Heart left ventricle (tissue), 13 donors: ENCODE measurements at regions not wholly inside any gene's neighbourhood (a gene's known extent, or its start where the extent isn't known, plus 50 kb on each side); places are given as distances from the start of the nearest gene placed in this dataset.

Experiments used
- POLR2A ChIP-seq, 2 donors: fragments of 450-650 bp; IDR thresholded peaks; one replicate each; pipeline ENCODE4 v1.6.1; 2017; ENCODE audit warnings: antibody characterized with exemption in 2 of 2, mild to moderate bottlenecking in 2 of 2, moderate library complexity in 2 of 2
- TF ChIP-seq, protein P1 (sequence below), 12 donors: fragments of 200-600 bp; sonication (generic) in 4 of 12; IDR thresholded peaks; one replicate each; pipeline versions ENCODE4 v1.5.0 to v1.8.0; 2018 to 2022; ENCODE audit warnings: antibody characterized with exemption in 12 of 12, mild to moderate bottlenecking in 5 of 12
- donor health status: ischemic (EF 13 %, LVEDD 7.1; RV severe dilation, severe dysfunction).
- donor health status: DM: no; HTN: yes; CAD: no.
- donor health status: DM: no; HTN: no; CAD: no.
- donor health status: ischemic (EF 25% LVEDD 6.9; RV normal size, moderate dysfunction).
- donor health status: ischemic (EF 25% LVEDD 5.7; RV mildly dilated, moderate dysfunction).
- donor health status: ischemic (EF 35%, LVEDD 5.7; RV mildly dilated, moderate dysfunction).
- donor health status: nonischemic (EF 11% LVEDD 7.7; RV severe dilation, severe dysfunction).
- donor health status: DM: yes; HTN: yes; CAD: no.
- donor health status: PGD.
- donor health status: ischemic (EF 29% LVEDD 5.4; RV normal size, mild dysfunction).
- donor health status: nonischemic (EF 23%, LVEDD 6.1; RV moderate dilation, normal function).

DNA sequence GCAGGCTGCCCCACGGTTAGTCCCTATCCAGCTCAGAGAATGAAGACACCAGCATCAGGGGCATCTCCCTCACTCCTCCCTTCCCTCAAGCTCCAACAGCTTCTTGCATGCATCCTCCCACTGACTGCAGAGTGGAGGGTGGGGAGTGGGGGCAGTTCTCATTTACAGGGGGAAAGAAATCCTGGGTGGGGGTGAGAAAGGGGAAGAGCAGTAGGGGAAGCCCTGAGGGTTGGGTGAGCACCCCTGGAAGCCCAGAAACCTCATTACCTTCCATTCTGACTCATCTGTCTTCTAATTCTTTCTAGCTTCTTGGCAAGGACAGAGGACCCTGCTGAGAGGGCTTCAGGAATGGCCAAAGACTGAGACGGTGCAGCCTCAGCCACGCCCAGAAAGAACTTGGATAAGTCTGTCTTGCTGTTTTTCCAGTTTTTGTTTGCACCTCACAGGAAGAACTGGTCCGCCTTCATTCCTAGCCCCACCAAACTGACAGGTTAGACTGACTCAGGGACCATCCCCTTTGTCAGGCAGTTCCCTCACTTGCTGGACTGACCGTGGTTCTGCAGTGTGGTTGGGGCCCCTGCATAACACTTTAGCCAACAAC, 52.5 kb upstream of the WSB1 start:
- TF ChIP-seq POLR2A (IDR thresholded peaks at IDR 0.05) = no peak
- TF ChIP-seq, protein P1, sequence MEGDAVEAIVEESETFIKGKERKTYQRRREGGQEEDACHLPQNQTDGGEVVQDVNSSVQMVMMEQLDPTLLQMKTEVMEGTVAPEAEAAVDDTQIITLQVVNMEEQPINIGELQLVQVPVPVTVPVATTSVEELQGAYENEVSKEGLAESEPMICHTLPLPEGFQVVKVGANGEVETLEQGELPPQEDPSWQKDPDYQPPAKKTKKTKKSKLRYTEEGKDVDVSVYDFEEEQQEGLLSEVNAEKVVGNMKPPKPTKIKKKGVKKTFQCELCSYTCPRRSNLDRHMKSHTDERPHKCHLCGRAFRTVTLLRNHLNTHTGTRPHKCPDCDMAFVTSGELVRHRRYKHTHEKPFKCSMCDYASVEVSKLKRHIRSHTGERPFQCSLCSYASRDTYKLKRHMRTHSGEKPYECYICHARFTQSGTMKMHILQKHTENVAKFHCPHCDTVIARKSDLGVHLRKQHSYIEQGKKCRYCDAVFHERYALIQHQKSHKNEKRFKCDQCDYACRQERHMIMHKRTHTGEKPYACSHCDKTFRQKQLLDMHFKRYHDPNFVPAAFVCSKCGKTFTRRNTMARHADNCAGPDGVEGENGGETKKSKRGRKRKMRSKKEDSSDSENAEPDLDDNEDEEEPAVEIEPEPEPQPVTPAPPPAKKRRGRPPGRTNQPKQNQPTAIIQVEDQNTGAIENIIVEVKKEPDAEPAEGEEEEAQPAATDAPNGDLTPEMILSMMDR (IDR thresholded peaks at IDR 0.05) = no peak
